ENCODE measurements at regions not wholly inside any gene's neighbourhood (a gene's known extent, or its start where the extent isn't known, plus 50 kb on each side); places are given as distances from the start of the nearest gene placed in this dataset.

DNA sequence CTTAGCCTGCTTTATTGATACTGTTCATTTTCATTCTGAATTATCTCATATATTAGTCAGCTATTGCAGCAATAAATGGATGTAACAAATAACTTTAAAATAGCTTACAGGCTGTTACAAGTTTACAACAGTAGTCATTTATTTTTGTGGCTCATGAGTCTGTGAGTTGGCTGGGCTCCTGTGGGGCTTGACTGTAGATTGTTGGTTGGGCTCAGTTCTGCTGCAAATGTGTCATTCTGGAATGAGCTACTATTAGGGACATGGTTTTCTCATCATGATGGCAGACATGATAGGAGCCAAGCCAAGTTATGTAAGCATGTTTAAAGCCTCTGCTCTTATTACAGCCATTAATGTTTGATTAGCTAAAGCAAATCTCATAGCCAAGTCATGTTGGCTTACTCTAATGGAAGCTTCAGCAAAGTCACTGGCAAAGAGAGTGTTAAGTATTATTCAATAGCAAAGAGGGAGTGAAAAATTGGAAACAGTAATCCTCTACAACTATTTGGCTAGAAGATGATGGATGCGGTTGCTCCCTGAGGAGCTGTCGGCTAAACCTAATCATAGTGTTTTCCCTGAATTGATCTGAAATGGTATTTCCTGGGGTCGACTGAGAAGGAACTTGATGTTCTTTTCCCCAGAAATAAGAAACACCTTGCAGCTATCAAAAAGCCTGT lies 391.3 kb downstream of the TDRD3 start:
- no peak for TF ChIP-seq CTCF (IDR thresholded peaks at IDR 0.05)
- intact Hi-C loops (cut with DNase I, micrococcal nuclease), result no loop called here
- peaks cover 0 to 3% of the 10 kb centered on the region in 2 experiments for H3K9me3 ChIP-seq (ENCODE audit: control insufficient read depth in 1 of 2, insufficient read depth in 1 of 2, low read length in 2 of 2)
- no peak overlapping the region for H3K4me3 ChIP-seq (ENCODE audit: low read length)
- no peaks in the 10 kb centered on the region for H3K27me3 ChIP-seq (ENCODE audit: control insufficient read depth in 1 of 2, insufficient read depth in 2 of 2, low read length in 2 of 2)
- Mint-ChIP-seq H3K4me1 (ENCODE audit: low read depth) (no peaks in the 10 kb centered on the region), H3K36me3 (ENCODE audit: low read depth) (no peaks in the 10 kb centered on the region), H3K9me3 (no peaks in the 10 kb centered on the region), H3K27me3 (no peaks in the 10 kb centered on the region), H3K27ac (no peak overlapping the region), H3K4me3 (no peak overlapping the region)
- ATAC-seq (ENCODE audit: poor library complexity) (no peak), DNase-seq (no peak)
- no peaks in the 10 kb centered on the region for H3K36me3 ChIP-seq (ENCODE audit: insufficient read depth, low read length)
- H3K27ac ChIP-seq (ENCODE audit: low read depth in 1 of 2, low read length in 2 of 2), result no peak overlapping the region
- POLR2A ChIA-PET, result interaction anchor here (0.5 kb wide), 1 partner anchor 235 kb away, joined by 3 read pairs; no protein-coding TSS in a partner anchor
- CTCF ChIA-PET, result no interaction called here
- no peaks in the 10 kb centered on the region for H3K4me1 ChIP-seq (ENCODE audit: insufficient read depth, low read length)

GRCh38 chr13:60787083-60787482 lies 390.1 kb downstream of the TDRD3 start:
- intact Hi-C loops (cut with DNase I, micrococcal nuclease), result no loop called here
- Histone ChIP-seq H3K9me3 (ENCODE audit: control insufficient read depth in 1 of 2, insufficient read depth in 1 of 2, low read length in 2 of 2) (peaks cover 0 to 3% of the 10 kb centered on the region in 2 experiments), H3K4me3 (ENCODE audit: low read length) (no peak overlapping the region), H3K4me1 (ENCODE audit: insufficient read depth, low read length) (no peaks in the 10 kb centered on the region), H3K27ac (ENCODE audit: low read depth in 1 of 2, low read length in 2 of 2) (no peak overlapping the region), H3K36me3 (ENCODE audit: insufficient read depth, low read length) (no peaks in the 10 kb centered on the region), H3K27me3 (ENCODE audit: control insufficient read depth in 1 of 2, insufficient read depth in 2 of 2, low read length in 2 of 2) (no peaks in the 10 kb centered on the region)
- no peaks in the 10 kb centered on the region for H3K4me1 Mint-ChIP-seq (ENCODE audit: low read depth)
- H3K4me3 Mint-ChIP-seq, result no peak overlapping the region
- ChIA-PET POLR2A (no interaction called here), CTCF (no interaction called here)
- no peak for TF ChIP-seq CTCF (IDR thresholded peaks at IDR 0.05)
- H3K27me3 Mint-ChIP-seq, result no peaks in the 10 kb centered on the region
- DNase-seq, result no peak
- ATAC-seq (ENCODE audit: poor library complexity), result no peak
- H3K27ac Mint-ChIP-seq, result no peak overlapping the region
- no peaks in the 10 kb centered on the region for H3K36me3 Mint-ChIP-seq (ENCODE audit: low read depth)
- peaks cover 2% of the 10 kb centered on the region for H3K9me3 Mint-ChIP-seq

DNA sequence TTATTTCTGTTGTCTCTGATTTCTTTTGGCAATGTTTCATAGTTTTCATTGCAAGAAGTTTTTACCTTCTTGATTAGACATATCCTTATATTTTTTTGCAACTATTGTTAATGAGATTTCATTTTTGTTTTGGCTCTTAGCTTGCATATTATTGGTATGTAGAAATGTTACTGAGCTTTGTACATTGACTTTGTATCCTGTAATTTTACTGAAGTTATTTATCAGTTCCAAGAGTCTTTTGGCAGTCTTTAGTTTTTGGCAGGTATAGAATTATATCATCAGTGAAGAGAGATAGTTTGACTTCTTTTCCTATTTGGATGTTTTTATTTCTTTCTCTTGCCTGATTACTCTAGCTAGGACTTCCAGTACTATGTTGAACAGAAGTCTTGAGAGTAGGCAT lies 375.7 kb downstream of the TDRD3 start:
- Histone ChIP-seq H3K4me1 (ENCODE audit: insufficient read depth, low read length) (no peaks in the 10 kb centered on the region), H3K27ac (ENCODE audit: low read depth in 1 of 2, low read length in 2 of 2) (no peak overlapping the region), H3K36me3 (ENCODE audit: insufficient read depth, low read length) (no peaks in the 10 kb centered on the region), H3K4me3 (ENCODE audit: low read length) (no peak overlapping the region), H3K9me3 (ENCODE audit: control insufficient read depth in 1 of 2, insufficient read depth in 1 of 2, low read length in 2 of 2) (no peaks in the 10 kb centered on the region), H3K27me3 (ENCODE audit: control insufficient read depth in 1 of 2, insufficient read depth in 2 of 2, low read length in 2 of 2) (no peaks in the 10 kb centered on the region)
- no peaks in the 10 kb centered on the region for H3K27me3 Mint-ChIP-seq
- no peak for DNase-seq
- no peak overlapping the region for H3K4me3 Mint-ChIP-seq
- no peak for TF ChIP-seq CTCF (IDR thresholded peaks at IDR 0.05)
- H3K9me3 Mint-ChIP-seq, result peaks cover 5% of the 10 kb centered on the region
- ChIA-PET POLR2A (no interaction called here), CTCF (no interaction called here)
- ATAC-seq (ENCODE audit: poor library complexity), result no peak
- no peak overlapping the region for H3K27ac Mint-ChIP-seq
- intact Hi-C loops (cut with DNase I, micrococcal nuclease), result no loop called here
- H3K36me3 Mint-ChIP-seq (ENCODE audit: low read depth), result no peaks in the 10 kb centered on the region
- H3K4me1 Mint-ChIP-seq (ENCODE audit: low read depth), result no peaks in the 10 kb centered on the region
